Lower lobe of right lung (tissue), 2 donors: ENCODE measurements at regions not wholly inside any gene's neighbourhood (a gene's known extent, or its start where the extent isn't known, plus 50 kb on each side); places are given as distances from the start of the nearest gene placed in this dataset.
"Not testable (repeated sequence)": the region's sequence is repeated elsewhere in the genome, so short reads cannot be mapped to it uniquely, and the experiment has no call there.

Experiments
- ATAC-seq, 2 donors: fragments of 200-7000 bp; cut with Tn5 transposase; one replicate each; pipeline ENCODE4 v1.9.1; 2020 to 2022; ENCODE audit warnings: mild to moderate bottlenecking in 2 of 2, moderate library complexity in 2 of 2
- DNase-seq: peaks from one replicate; pipeline ENCODE4 v3.0.0-alpha.2; 2020
- H3K27ac ChIP-seq: fragments of 200-600 bp; one replicate; pipeline ENCODE4 v1.8.0; 2022
- H3K27me3 ChIP-seq: fragments of 200-600 bp; one replicate; pipeline ENCODE4 v1.8.0; 2022; ENCODE audit warnings: low read depth
- H3K36me3 ChIP-seq: fragments of 200-600 bp; one replicate; pipeline ENCODE4 v1.8.0; 2022; ENCODE audit warnings: mild to moderate bottlenecking
- H3K4me1 ChIP-seq: fragments of 200-600 bp; one replicate; pipeline ENCODE4 v1.8.0; 2022
- H3K4me3 ChIP-seq: fragments of 200-600 bp; one replicate; pipeline ENCODE4 v1.8.0; 2022; ENCODE audit warnings: mild to moderate bottlenecking
- H3K9me3 ChIP-seq: fragments of 200-600 bp; one replicate; pipeline ENCODE4 v1.8.0; 2022
- CTCF ChIP-seq: fragments of 200-600 bp; IDR thresholded peaks from one replicate; pipeline ENCODE4 v1.8.0; 2022; ENCODE audit warnings: antibody characterized with exemption, mild to moderate bottlenecking
- intact Hi-C: fragments of 100-400 bp; cut with DNase I; formaldehyde crosslinking; loops from one replicate; pipeline ENCODE4 v1.11.0; 2022
- donor health status: DM: no; HTN: yes; CAD: no; lungs with severe emphysema.

- no peak for TF ChIP-seq CTCF
- DNase-seq, result no peak
- intact Hi-C loops, result no loop called here
- Histone ChIP-seq H3K36me3 (no peaks in the 10 kb centered on the region), H3K27me3 (no peaks in the 10 kb centered on the region), H3K27ac (no peak overlapping the region), H3K4me1 (no peaks in the 10 kb centered on the region), H3K9me3 (no peaks in the 10 kb centered on the region), H3K4me3 (no peak overlapping the region)
- no peak for ATAC-seq
Observed at GRCh38 chr3:98692787-98693473, 70.2 kb upstream of the ST3GAL6 start.

- Histone ChIP-seq H3K4me3 (no peak overlapping the region), H3K36me3 (no peaks in the 10 kb centered on the region), H3K9me3 (no peaks in the 10 kb centered on the region), H3K27me3 (no peaks in the 10 kb centered on the region), H3K4me1 (no peaks in the 10 kb centered on the region), H3K27ac (no peak overlapping the region)
- no peak for TF ChIP-seq CTCF
- no peak for DNase-seq
- intact Hi-C loops, result no loop called here
- ATAC-seq, result no peak
Observed at GRCh38 chr3:98695796-98696195, 67.3 kb upstream of the ST3GAL6 start.

GRCh38 chr3:98696296-98696695 is 66.8 kb upstream of the ST3GAL6 start:
- intact Hi-C loops, result not testable (repeated sequence)

GRCh38 chr3:98697225-98697624 is 65.9 kb upstream of the ST3GAL6 start:
- ATAC-seq, result no peak
- Histone ChIP-seq H3K4me3 (no peak overlapping the region), H3K9me3 (no peaks in the 10 kb centered on the region), H3K4me1 (no peaks in the 10 kb centered on the region), H3K27ac (no peak overlapping the region), H3K27me3 (no peaks in the 10 kb centered on the region), H3K36me3 (no peaks in the 10 kb centered on the region)
- intact Hi-C loops, result no loop called here
- TF ChIP-seq CTCF, result no peak
- DNase-seq, result no peak

More at GRCh38 chr3:98696296-98696695, 66.8 kb upstream of the ST3GAL6 start:
- H3K9me3 ChIP-seq, DNase-seq, H3K4me1 ChIP-seq, H3K4me3 ChIP-seq, H3K27ac ChIP-seq, H3K27me3 ChIP-seq, ATAC-seq, H3K36me3 ChIP-seq: not testable (repeated sequence)

GRCh38 chr3:98699132-98699531 is 64.0 kb upstream of the ST3GAL6 start:
- intact Hi-C loops, result no loop called here

More at GRCh38 chr3:98699132-98699531, 64.0 kb upstream of the ST3GAL6 start:
- Histone ChIP-seq H3K27me3 (no peaks in the 10 kb centered on the region), H3K36me3 (no peaks in the 10 kb centered on the region), H3K4me3 (no peak overlapping the region), H3K4me1 (no peaks in the 10 kb centered on the region), H3K27ac (no peak overlapping the region), H3K9me3 (no peaks in the 10 kb centered on the region)
- ATAC-seq (no peak), DNase-seq (no peak)
- TF ChIP-seq CTCF, result no peak
